Amniotic stem cell (primary cell): ENCODE measurements at regions not wholly inside any gene's neighbourhood (a gene's known extent, or its start where the extent isn't known, plus 50 kb on each side); places are given as distances from the start of the nearest gene placed in this dataset.
"Not testable (repeated sequence)": the region's sequence is repeated elsewhere in the genome, so short reads cannot be mapped to it uniquely, and the experiment has no call there.

Source experiments
- DNase-seq: peaks from one replicate; lab custom pipeline; 2025; lab: John Stamatoyannopoulos, UW

DNA sequence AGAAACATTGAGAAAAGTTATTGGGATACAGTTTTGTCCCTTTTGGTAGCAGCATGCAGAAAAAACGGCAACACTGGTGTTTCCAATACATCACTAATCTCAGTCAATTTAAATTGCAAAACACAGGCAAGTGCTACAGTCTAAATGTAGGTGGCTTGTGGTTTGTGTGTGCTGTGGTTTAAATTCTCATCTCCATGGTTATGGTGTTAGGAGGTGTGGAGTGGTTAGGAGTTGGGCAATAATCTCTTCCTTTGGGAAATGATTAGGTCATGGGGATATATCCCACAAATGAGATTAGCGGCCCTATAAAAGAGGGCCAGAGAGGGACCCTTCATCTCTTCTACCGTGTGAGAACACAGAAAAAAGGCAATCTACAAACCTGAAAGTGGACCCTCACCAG is 1344.3 kb downstream of the ADGRL3 start:
- no peak for DNase-seq

DNA sequence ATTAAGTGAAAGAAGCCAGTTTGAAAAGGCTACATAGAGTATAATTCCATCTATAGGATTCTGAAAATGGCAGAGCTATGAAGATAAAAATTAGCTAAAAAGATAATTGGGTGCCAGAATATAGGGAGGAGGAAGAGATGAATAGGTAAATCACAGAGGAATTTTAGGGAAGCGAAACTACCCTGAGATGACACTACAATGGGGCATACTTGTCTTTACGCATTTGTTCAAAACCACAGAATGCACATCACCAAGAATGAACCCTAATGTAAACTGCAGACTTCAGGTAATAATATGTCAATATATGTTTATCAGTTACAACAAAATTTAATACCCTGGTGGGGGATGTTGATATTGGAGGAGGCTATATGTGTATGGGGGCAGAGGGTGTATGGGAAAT is 1342.9 kb downstream of the ADGRL3 start:
- DNase-seq = no peak

DNA sequence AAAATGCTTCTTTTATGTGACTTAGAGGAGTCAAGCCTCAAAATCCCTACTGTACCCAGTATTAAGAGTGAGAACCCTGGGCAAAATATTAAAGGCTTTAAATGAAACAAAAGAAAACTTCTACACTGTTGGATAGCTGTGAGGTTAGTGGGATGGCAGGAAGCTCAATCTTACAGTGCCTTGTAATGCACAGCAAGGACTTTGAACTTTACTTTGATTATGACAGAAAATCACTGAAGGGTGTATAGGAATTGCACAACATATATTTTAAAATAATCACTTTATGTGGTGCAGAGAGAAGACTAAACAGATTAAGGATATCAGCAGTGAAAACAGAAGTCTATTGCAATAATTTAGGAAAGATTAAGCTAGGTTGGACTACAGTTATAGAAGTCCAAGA is 1333.4 kb downstream of the ADGRL3 start:
- DNase-seq = no peak

GRCh38 chr4:62531731-62532130 is 1331.6 kb downstream of the ADGRL3 start:
- DNase-seq = no peak

DNA sequence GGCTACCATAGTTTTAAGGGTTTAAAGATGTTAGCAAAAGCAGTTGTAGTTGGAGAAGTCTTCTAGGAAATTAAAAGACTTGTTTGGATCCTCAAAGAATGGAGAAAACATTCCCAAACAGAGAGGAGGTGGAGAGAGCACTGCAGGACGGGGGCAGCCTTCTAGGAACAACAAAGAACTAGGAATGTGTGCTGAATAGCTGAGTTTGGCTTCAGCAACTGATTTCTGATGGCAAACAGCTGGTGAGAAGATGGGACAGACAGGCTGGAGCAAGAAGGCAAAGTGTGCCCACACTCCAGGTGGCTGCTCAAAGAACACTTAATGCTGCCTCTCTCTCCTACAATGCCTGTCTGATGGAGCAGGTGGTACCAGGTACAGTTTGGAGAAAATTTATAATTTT is 1331.1 kb downstream of the ADGRL3 start:
- DNase-seq = no peak

GRCh38 chr4:62528874-62529273 is 1328.7 kb downstream of the ADGRL3 start:
- DNase-seq = no peak

DNA sequence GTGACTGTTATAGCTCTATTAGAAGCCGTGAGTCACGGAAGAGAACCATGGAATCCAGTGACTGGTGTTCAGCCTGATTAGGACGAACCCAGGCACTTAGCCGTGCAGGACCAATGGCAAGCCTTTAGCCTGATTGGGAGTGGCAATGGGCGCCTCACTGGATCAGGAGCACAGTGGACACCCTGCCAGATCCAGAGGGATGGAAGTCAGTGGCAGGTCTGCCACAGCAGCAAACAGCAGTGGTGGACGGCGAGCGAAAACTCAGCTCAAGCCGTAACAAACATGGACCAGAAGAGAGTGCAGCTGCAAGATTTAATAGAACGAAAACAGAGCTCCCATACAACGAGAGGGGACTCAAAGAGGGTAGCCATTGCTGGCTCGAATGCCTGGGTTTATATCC is 1326.5 kb downstream of the ADGRL3 start:
- no peak for DNase-seq

DNA sequence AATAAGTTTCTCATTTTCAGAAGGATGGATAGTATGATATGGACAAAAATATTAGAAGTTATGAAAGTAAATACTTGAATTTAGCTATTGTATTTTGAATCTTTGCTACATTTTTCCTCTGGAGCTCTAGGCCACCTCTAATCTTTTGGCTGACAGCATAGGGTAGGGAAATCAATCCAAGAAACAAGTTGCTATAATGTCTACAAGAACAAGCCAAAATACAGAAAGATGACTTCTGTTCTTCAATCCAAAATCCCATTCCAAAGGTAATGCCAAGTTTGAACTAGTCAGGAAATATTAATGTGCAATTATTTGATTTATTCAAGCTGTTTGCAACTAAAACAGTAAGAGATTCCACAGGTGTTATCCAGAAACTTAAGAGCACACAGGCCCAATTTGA is 1323.1 kb downstream of the ADGRL3 start:
- no peak for DNase-seq

- no peak for DNase-seq
Measured at GRCh38 chr4:62522273-62522672, 1322.1 kb downstream of the ADGRL3 start.

- no peak for DNase-seq
Measured at GRCh38 chr4:62517716-62518115, 1317.6 kb downstream of the ADGRL3 start.

DNA sequence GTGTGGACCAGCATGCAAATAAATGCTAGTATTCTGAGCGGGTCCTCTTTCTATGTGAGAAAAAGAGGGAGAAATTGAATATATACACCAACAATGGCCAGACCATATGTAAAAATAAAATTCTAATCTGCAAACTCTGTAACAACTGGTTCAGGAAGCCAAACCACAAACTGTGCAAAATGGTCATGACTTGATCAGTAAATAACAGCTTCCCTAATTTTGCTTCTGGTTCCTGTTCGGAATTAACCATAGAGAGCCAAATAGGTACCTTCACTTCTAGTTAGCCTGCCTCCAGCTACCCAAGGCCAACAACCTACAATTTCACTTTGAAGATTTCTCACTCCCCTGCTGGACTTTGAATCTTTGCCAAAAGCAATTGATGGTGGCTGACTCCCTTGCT is 1313.2 kb downstream of the ADGRL3 start:
- DNase-seq = no peak

GRCh38 chr4:62512271-62512670 is 1312.1 kb downstream of the ADGRL3 start:
- DNase-seq = no peak

- no peak for DNase-seq
Measured at GRCh38 chr4:62510228-62510627, 1310.1 kb downstream of the ADGRL3 start.

- no peak for DNase-seq
Measured at GRCh38 chr4:62500296-62500695, 1300.2 kb downstream of the ADGRL3 start.

GRCh38 chr4:62495032-62495431 is 1294.9 kb downstream of the ADGRL3 start:
- DNase-seq = no peak

DNA sequence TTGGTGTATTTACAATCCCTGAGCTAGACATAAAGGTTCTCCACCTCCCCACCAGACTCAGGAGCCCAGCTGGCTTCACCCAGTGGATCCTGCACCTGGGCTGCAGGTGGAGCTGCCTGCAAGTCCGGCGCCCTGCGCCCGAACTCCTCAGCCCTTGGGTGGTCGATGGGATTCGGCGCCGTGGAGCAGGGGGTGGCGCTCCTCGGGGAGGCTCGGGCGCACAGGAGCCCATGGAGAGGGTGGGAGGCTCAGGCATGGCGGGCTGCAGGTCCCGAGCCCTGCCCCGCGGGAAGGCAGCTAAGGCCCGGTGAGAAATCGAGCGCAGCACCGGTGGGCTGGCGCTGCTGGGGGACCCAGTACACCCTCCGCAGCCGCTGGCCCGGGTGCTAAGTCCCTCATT is 1291.6 kb downstream of the ADGRL3 start:
- not testable (repeated sequence) for DNase-seq

GRCh38 chr4:62490635-62491034 is 1290.5 kb downstream of the ADGRL3 start:
- DNase-seq = no peak

- no peak for DNase-seq
Measured at GRCh38 chr4:62487016-62487415, 1286.9 kb downstream of the ADGRL3 start.

- DNase-seq = no peak
Measured at GRCh38 chr4:62484357-62484756, 1284.2 kb downstream of the ADGRL3 start.

DNA sequence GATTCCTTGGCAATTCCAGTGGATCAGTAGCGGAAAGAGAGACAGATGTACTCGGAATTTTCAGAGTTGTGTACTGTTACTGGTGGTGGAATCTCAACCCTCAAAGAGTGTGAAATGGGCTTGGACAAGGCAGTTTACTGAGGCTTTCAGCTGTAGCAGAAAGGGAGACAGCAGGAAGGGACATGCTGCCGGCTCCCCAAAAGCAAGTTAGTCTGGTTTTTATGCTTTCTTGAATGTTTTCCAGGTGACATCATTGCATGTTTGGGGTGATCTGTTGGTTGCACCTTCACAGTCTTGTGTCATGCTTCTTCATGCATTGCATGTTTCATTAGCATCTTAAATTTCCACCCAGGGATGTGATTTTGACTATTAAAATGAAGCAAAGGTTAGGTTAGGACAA is 1282.2 kb downstream of the ADGRL3 start:
- no peak for DNase-seq

DNA sequence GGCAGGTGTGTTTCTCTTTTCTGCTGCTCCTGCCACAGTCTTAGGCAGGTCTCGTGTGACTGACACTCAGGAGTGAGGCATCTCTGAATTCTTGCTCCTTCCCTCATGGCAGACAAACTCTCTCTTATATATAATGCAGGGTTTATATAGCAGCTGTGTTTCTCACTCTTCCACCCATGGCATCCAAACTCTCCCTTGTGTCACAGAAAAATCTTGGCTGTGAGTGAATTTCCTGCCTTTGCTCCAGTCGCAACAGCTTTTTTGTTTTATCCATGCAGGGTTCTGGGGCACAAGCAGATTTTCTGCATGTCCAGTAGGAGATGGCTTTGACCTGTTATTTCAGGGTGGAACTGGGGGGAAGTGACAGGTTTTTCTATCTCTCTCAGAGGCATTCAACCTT is 1275.5 kb downstream of the ADGRL3 start:
- no peak for DNase-seq

- DNase-seq = no peak
Measured at GRCh38 chr4:62474802-62475201, 1274.7 kb downstream of the ADGRL3 start.

DNA sequence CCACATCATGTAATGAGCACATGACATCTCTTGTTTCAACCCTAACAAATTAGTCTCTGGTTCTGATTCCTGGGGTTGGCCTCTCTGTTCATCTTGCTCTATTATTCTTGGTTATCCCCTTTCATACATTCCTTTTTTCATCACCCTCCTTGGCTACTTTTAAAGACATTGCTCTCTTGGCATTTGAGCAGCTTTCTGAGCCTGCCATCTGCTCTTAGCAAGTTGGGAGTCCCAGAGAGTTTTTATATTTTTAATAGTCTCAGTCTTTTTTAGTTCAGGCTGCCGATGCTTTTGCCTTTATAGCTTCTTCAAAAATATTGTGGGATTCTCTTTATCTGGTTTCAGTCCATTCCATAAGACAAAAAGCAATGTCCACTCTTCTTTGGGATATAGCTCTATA is 1270.9 kb downstream of the ADGRL3 start:
- DNase-seq = no peak

GRCh38 chr4:62470421-62470983 is 1270.4 kb downstream of the ADGRL3 start:
- no peak for DNase-seq

GRCh38 chr4:62470020-62470419 is 1269.9 kb downstream of the ADGRL3 start:
- no peak for DNase-seq
